ENCODE measurements at regions not wholly inside any gene's neighbourhood (a gene's known extent, or its start where the extent isn't known, plus 50 kb on each side); places are given as distances from the start of the nearest gene placed in this dataset.

DNA sequence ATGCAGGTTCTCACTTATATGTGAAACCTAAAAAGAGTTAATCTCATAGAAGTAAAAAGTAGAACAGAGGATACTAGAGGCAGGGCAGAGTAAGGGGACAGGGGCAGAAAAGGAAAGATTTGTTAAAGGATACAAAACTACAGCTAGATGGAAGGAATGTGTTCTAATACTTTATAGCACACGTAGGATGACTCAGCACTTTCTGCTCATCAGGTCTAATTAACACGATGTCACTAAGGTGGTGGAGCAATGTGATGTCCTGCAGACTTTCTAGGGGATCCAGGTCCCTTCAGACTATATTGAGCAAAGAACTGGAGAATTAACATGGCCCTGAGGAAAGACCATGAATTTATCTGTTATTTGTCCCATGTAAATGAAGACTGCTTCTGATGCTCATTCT is 80.8 kb upstream of the CMKLR1 start:
- ChIA-PET POLR2A (no interaction called here), CTCF (no interaction called here)
- H3K9me3 Mint-ChIP-seq (ENCODE audit: unreplicated experiment): no peaks in the 10 kb centered on the region
- no peaks in the 10 kb centered on the region for H3K27me3 Mint-ChIP-seq (ENCODE audit: insufficient read depth, unreplicated experiment)
- TF ChIP-seq, protein P1, sequence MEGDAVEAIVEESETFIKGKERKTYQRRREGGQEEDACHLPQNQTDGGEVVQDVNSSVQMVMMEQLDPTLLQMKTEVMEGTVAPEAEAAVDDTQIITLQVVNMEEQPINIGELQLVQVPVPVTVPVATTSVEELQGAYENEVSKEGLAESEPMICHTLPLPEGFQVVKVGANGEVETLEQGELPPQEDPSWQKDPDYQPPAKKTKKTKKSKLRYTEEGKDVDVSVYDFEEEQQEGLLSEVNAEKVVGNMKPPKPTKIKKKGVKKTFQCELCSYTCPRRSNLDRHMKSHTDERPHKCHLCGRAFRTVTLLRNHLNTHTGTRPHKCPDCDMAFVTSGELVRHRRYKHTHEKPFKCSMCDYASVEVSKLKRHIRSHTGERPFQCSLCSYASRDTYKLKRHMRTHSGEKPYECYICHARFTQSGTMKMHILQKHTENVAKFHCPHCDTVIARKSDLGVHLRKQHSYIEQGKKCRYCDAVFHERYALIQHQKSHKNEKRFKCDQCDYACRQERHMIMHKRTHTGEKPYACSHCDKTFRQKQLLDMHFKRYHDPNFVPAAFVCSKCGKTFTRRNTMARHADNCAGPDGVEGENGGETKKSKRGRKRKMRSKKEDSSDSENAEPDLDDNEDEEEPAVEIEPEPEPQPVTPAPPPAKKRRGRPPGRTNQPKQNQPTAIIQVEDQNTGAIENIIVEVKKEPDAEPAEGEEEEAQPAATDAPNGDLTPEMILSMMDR (IDR thresholded peaks at IDR 0.05; ENCODE audit: unreplicated experiment): no peak
- no peak overlapping the region for H3K27ac Mint-ChIP-seq (ENCODE audit: low read depth, unreplicated experiment)
- no TSS peak for BruUV-seq (replicated peaks)
- peaks cover 5% of the 10 kb centered on the region for H3K36me3 Mint-ChIP-seq (ENCODE audit: insufficient read depth, unreplicated experiment)
- intact Hi-C loops (cut with micrococcal nuclease): no loop called here
- no peak overlapping the region for H3K4me3 Mint-ChIP-seq (ENCODE audit: unreplicated experiment)
- H3K4me1 Mint-ChIP-seq (ENCODE audit: insufficient read depth, unreplicated experiment): peaks cover 7% of the 10 kb centered on the region
- DNase-seq (ENCODE audit: unreplicated experiment): no peak

DNA sequence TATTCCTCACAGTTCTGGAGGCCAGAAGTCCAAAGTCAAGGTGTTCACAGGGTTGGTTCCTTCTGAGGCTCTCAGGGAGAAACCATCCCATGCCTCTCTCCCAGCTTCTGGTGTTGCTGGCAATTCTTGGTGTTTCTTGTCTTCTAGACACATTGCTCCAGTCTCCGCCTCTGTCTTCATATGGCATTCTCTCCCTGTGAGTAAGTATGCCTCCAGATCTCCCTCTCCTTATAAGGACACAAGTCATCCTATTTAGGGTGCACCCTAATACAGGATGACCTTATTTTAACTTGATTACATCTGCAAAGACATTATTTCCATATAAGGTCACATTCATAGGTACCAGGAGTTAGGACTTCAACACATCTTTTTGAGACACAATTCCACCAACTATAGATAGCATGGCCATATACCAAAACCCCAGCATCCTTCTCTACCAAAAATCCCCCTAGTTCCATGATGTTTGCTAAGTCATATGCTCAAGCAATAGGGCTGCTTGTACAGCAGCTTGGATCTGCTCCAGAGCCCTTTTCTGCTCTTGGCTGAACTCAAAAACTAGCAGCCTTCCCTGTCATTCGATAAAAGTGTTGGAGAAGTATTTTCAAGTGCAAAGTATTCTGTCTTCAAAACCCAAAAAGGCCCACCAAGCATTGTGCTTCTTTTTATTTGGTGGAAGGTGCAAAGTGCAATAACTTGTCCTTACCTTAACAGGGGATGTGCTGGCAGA is 79.2 kb upstream of the CMKLR1 start:
- BruUV-seq (replicated peaks): no TSS peak
- DNase-seq (ENCODE audit: unreplicated experiment): no peak
- Mint-ChIP-seq H3K27me3 (ENCODE audit: insufficient read depth, unreplicated experiment) (peaks cover 3% of the 10 kb centered on the region), H3K27ac (ENCODE audit: low read depth, unreplicated experiment) (no peak overlapping the region), H3K4me3 (ENCODE audit: unreplicated experiment) (no peak overlapping the region), H3K36me3 (ENCODE audit: insufficient read depth, unreplicated experiment) (peaks cover 5% of the 10 kb centered on the region), H3K9me3 (ENCODE audit: unreplicated experiment) (no peaks in the 10 kb centered on the region), H3K4me1 (ENCODE audit: insufficient read depth, unreplicated experiment) (peaks cover 7% of the 10 kb centered on the region)
- TF ChIP-seq, protein P1 (IDR thresholded peaks at IDR 0.05; ENCODE audit: unreplicated experiment): no peak
- intact Hi-C loops (cut with micrococcal nuclease): no loop called here
- POLR2A ChIA-PET: no interaction called here
- CTCF ChIA-PET: no interaction called here

DNA sequence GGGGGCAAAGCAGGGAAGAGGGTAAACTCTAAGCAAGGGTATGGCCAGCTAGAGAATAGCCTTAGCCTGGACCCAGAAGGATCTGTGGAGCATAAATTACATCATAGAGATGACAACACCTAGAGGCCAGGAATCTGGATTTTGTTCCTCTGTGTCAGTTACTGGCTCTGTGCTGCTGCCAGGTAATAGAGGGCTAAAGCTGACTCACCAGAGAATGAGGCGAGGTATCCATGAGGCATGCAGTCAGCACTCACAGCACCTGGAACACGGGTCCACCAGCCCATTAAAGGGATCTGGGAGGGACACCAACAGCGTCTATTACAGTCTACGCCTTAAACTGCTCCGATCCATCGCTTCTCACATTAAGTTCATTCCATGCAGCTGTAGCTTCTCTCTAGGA is 74.9 kb upstream of the CMKLR1 start:
- H3K36me3 Mint-ChIP-seq (ENCODE audit: insufficient read depth, unreplicated experiment): no peaks in the 10 kb centered on the region
- no peaks in the 10 kb centered on the region for H3K9me3 Mint-ChIP-seq (ENCODE audit: unreplicated experiment)
- POLR2A ChIA-PET: no interaction called here
- H3K4me1 Mint-ChIP-seq (ENCODE audit: insufficient read depth, unreplicated experiment): no peaks in the 10 kb centered on the region
- TF ChIP-seq, protein P1 (IDR thresholded peaks at IDR 0.05; ENCODE audit: unreplicated experiment): no peak
- no peak overlapping the region for H3K4me3 Mint-ChIP-seq (ENCODE audit: unreplicated experiment)
- H3K27me3 Mint-ChIP-seq (ENCODE audit: insufficient read depth, unreplicated experiment): peaks cover 28% of the 10 kb centered on the region
- BruUV-seq (replicated peaks): no TSS peak
- intact Hi-C loops (cut with micrococcal nuclease): no loop called here
- CTCF ChIA-PET: no interaction called here
- no peak overlapping the region for H3K27ac Mint-ChIP-seq (ENCODE audit: low read depth, unreplicated experiment)
- DNase-seq (ENCODE audit: unreplicated experiment): peak; percentile 35

DNA sequence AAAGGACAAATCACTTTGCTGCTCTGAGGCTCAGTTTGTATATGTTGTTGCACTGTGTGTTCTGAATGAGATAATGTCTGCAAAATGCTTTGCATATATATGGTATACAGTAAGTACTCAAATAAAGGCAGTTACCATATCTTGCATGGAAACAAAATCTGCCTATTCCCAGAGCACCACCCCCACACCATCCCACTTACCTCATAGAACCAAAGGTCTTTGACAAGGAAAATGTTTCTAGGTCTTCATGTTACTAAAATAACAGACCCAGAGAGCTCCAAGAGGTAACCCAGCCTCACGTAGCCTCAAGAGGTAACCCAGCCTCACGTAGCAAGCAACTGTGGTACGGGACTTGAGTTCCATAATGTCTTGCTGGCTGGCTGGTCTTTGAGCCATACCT is 71.6 kb upstream of the CMKLR1 start:
- Mint-ChIP-seq H3K9me3 (ENCODE audit: unreplicated experiment) (peaks cover 5% of the 10 kb centered on the region), H3K36me3 (ENCODE audit: insufficient read depth, unreplicated experiment) (no peaks in the 10 kb centered on the region), H3K4me1 (ENCODE audit: insufficient read depth, unreplicated experiment) (no peaks in the 10 kb centered on the region), H3K27ac (ENCODE audit: low read depth, unreplicated experiment) (no peak overlapping the region), H3K4me3 (ENCODE audit: unreplicated experiment) (no peak overlapping the region), H3K27me3 (ENCODE audit: insufficient read depth, unreplicated experiment) (peaks cover 40% of the 10 kb centered on the region)
- BruUV-seq (replicated peaks): no TSS peak
- DNase-seq (ENCODE audit: unreplicated experiment): no peak
- ChIA-PET POLR2A (no interaction called here), CTCF (interaction anchor here (0.5 to 0.6 kb wide), 2 partner anchors 8 to 735 kb away, joined by 3 read pairs; no protein-coding TSS in a partner anchor)
- intact Hi-C loops (cut with micrococcal nuclease): no loop called here
- TF ChIP-seq, protein P1 (IDR thresholded peaks at IDR 0.05; ENCODE audit: unreplicated experiment): no peak
